ENCODE measurements at regions not wholly inside any gene's neighbourhood (a gene's known extent, or its start where the extent isn't known, plus 50 kb on each side); places are given as distances from the start of the nearest gene placed in this dataset.
"Not testable (repeated sequence)": the region's sequence is repeated elsewhere in the genome, so short reads cannot be mapped to it uniquely, and the experiment has no call there.

GRCh38 chr6:4638641-4639040 is 137.6 kb upstream of the CDYL start:
- no peak overlapping the region for H3K4me3 ChIP-seq (ENCODE audit: low read length in 2 of 2)
- H3K27me3 ChIP-seq (ENCODE audit: control insufficient read depth in 1 of 2, insufficient read depth in 2 of 2, low read length in 1 of 2): no peaks in the 10 kb centered on the region
- ATAC-seq (ENCODE audit: low FRiP score): no peak
- H3K4me1 ChIP-seq (ENCODE audit: control insufficient read depth in 1 of 2, insufficient read depth in 2 of 2, low read length in 2 of 2): no peaks in the 10 kb centered on the region
- H3K36me3 ChIP-seq (ENCODE audit: control insufficient read depth in 1 of 2, insufficient read depth in 2 of 2, low read length in 1 of 2): no peaks in the 10 kb centered on the region
- no peak for DNase-seq
- peaks cover 2% of the 10 kb centered on the region for H3K9me3 ChIP-seq (ENCODE audit: control insufficient read depth, low read length)
- intact Hi-C loops (cut with DNase I): no loop called here
- WGBS, 2 donors: 94 to 97% methylated on average over 1 of the region's 1 CpG
- no peak overlapping the region for H3K27ac ChIP-seq (ENCODE audit: low read depth in 1 of 2, low read length in 2 of 2)

GRCh38 chr6:4637691-4638433 is 138.3 kb upstream of the CDYL start:
- Histone ChIP-seq H3K27ac (ENCODE audit: low read depth in 1 of 2, low read length in 2 of 2) (no peak overlapping the region), H3K27me3 (ENCODE audit: control insufficient read depth in 1 of 2, insufficient read depth in 2 of 2, low read length in 1 of 2) (no peaks in the 10 kb centered on the region), H3K9me3 (ENCODE audit: control insufficient read depth, low read length) (peaks cover 2% of the 10 kb centered on the region), H3K4me3 (ENCODE audit: low read length in 2 of 2) (no peak overlapping the region), H3K4me1 (ENCODE audit: control insufficient read depth in 1 of 2, insufficient read depth in 2 of 2, low read length in 2 of 2) (no peaks in the 10 kb centered on the region), H3K36me3 (ENCODE audit: control insufficient read depth in 1 of 2, insufficient read depth in 2 of 2, low read length in 1 of 2) (no peaks in the 10 kb centered on the region)
- intact Hi-C loops (cut with DNase I): no loop called here
- WGBS, 2 donors: 94 to 96% methylated on average over 5 of the region's 5 CpGs
- DNase-seq (no peak), ATAC-seq (ENCODE audit: low FRiP score) (no peak)

- H3K27me3 ChIP-seq (ENCODE audit: control insufficient read depth in 1 of 2, insufficient read depth in 2 of 2, low read length in 1 of 2): no peaks in the 10 kb centered on the region
- ATAC-seq (ENCODE audit: low FRiP score) (no peak), DNase-seq (no peak)
- peaks cover 2% of the 10 kb centered on the region for H3K9me3 ChIP-seq (ENCODE audit: control insufficient read depth, low read length)
- no peaks in the 10 kb centered on the region for H3K36me3 ChIP-seq (ENCODE audit: control insufficient read depth in 1 of 2, insufficient read depth in 2 of 2, low read length in 1 of 2)
- H3K4me3 ChIP-seq (ENCODE audit: low read length in 2 of 2): no peak overlapping the region
- no peak overlapping the region for H3K27ac ChIP-seq (ENCODE audit: low read depth in 1 of 2, low read length in 2 of 2)
- 43 to 94% methylated on average over 2 of the region's 2 CpGs for WGBS, 2 donors
- intact Hi-C loops (cut with DNase I): no loop called here
- no peaks in the 10 kb centered on the region for H3K4me1 ChIP-seq (ENCODE audit: control insufficient read depth in 1 of 2, insufficient read depth in 2 of 2, low read length in 2 of 2)
Measured at GRCh38 chr6:4636881-4637224, 139.4 kb upstream of the CDYL start.

- H3K27me3 ChIP-seq (ENCODE audit: control insufficient read depth in 1 of 2, insufficient read depth in 2 of 2, low read length in 1 of 2): no peaks in the 10 kb centered on the region
- H3K36me3 ChIP-seq (ENCODE audit: control insufficient read depth in 1 of 2, insufficient read depth in 2 of 2, low read length in 1 of 2): no peaks in the 10 kb centered on the region
- 90 to 91% methylated on average over 14 of the region's 14 CpGs for WGBS, 2 donors
- ATAC-seq (ENCODE audit: low FRiP score) (no peak), DNase-seq (no peak)
- no peaks in the 10 kb centered on the region for H3K4me1 ChIP-seq (ENCODE audit: control insufficient read depth in 1 of 2, insufficient read depth in 2 of 2, low read length in 2 of 2)
- H3K4me3 ChIP-seq (ENCODE audit: low read length in 2 of 2): no peak overlapping the region
- peaks cover 2% of the 10 kb centered on the region for H3K9me3 ChIP-seq (ENCODE audit: control insufficient read depth, low read length)
- H3K27ac ChIP-seq (ENCODE audit: low read depth in 1 of 2, low read length in 2 of 2): no peak overlapping the region
- intact Hi-C loops (cut with DNase I): no loop called here
Measured at GRCh38 chr6:4636191-4636880, 139.9 kb upstream of the CDYL start.

- intact Hi-C loops (cut with DNase I): no loop called here
- Histone ChIP-seq H3K9me3 (ENCODE audit: control insufficient read depth, low read length) (peaks cover 2% of the 10 kb centered on the region), H3K27me3 (ENCODE audit: control insufficient read depth in 1 of 2, insufficient read depth in 2 of 2, low read length in 1 of 2) (no peaks in the 10 kb centered on the region), H3K4me3 (ENCODE audit: low read length in 2 of 2) (no peak overlapping the region), H3K27ac (ENCODE audit: low read depth in 1 of 2, low read length in 2 of 2) (no peak overlapping the region), H3K4me1 (ENCODE audit: control insufficient read depth in 1 of 2, insufficient read depth in 2 of 2, low read length in 2 of 2) (no peaks in the 10 kb centered on the region), H3K36me3 (ENCODE audit: control insufficient read depth in 1 of 2, insufficient read depth in 2 of 2, low read length in 1 of 2) (no peaks in the 10 kb centered on the region)
- ATAC-seq (ENCODE audit: low FRiP score): no peak
- DNase-seq: no peak
- 61 to 64% methylated on average over 5 of the region's 5 CpGs for WGBS, 2 donors
Measured at GRCh38 chr6:4635666-4636065, 140.5 kb upstream of the CDYL start.

- peaks cover 4% of the 10 kb centered on the region for H3K9me3 ChIP-seq (ENCODE audit: control insufficient read depth, low read length)
- H3K4me3 ChIP-seq (ENCODE audit: low read length in 2 of 2): no peak overlapping the region
- H3K27ac ChIP-seq (ENCODE audit: low read depth in 1 of 2, low read length in 2 of 2): no peak overlapping the region
- DNase-seq: no peak
- no peaks in the 10 kb centered on the region for H3K36me3 ChIP-seq (ENCODE audit: control insufficient read depth in 1 of 2, insufficient read depth in 2 of 2, low read length in 1 of 2)
- no peaks in the 10 kb centered on the region for H3K4me1 ChIP-seq (ENCODE audit: control insufficient read depth in 1 of 2, insufficient read depth in 2 of 2, low read length in 2 of 2)
- H3K27me3 ChIP-seq (ENCODE audit: control insufficient read depth in 1 of 2, insufficient read depth in 2 of 2, low read length in 1 of 2): no peaks in the 10 kb centered on the region
- ATAC-seq (ENCODE audit: low FRiP score): no peak
- intact Hi-C loops (cut with DNase I): no loop called here
- 45 to 67% methylated on average over 2 of the region's 2 CpGs for WGBS, 2 donors
Measured at GRCh38 chr6:4632421-4632820, 143.8 kb upstream of the CDYL start.

- H3K4me3 ChIP-seq (ENCODE audit: low read length in 2 of 2); ATAC-seq (ENCODE audit: low FRiP score); H3K36me3 ChIP-seq (ENCODE audit: control insufficient read depth in 1 of 2, insufficient read depth in 2 of 2, low read length in 1 of 2); intact Hi-C loops (cut with DNase I); H3K4me1 ChIP-seq (ENCODE audit: control insufficient read depth in 1 of 2, insufficient read depth in 2 of 2, low read length in 2 of 2); H3K27me3 ChIP-seq (ENCODE audit: control insufficient read depth in 1 of 2, insufficient read depth in 2 of 2, low read length in 1 of 2); DNase-seq; H3K27ac ChIP-seq (ENCODE audit: low read depth in 1 of 2, low read length in 2 of 2); H3K9me3 ChIP-seq (ENCODE audit: control insufficient read depth, low read length): not testable (repeated sequence)
- 99 to 100% methylated on average over 1 of the region's 1 CpG for WGBS, 2 donors
Measured at GRCh38 chr6:4629789-4630188, 146.4 kb upstream of the CDYL start.

- Histone ChIP-seq H3K27ac (ENCODE audit: low read depth in 1 of 2, low read length in 2 of 2) (no peak overlapping the region), H3K4me3 (ENCODE audit: low read length in 2 of 2) (no peak overlapping the region), H3K36me3 (ENCODE audit: control insufficient read depth in 1 of 2, insufficient read depth in 2 of 2, low read length in 1 of 2) (no peaks in the 10 kb centered on the region), H3K4me1 (ENCODE audit: control insufficient read depth in 1 of 2, insufficient read depth in 2 of 2, low read length in 2 of 2) (no peaks in the 10 kb centered on the region), H3K27me3 (ENCODE audit: control insufficient read depth in 1 of 2, insufficient read depth in 2 of 2, low read length in 1 of 2) (no peaks in the 10 kb centered on the region), H3K9me3 (ENCODE audit: control insufficient read depth, low read length) (peaks cover 4% of the 10 kb centered on the region)
- ATAC-seq (ENCODE audit: low FRiP score) (no peak), DNase-seq (no peak)
- WGBS, 2 donors: 88 to 89% methylated on average over 6 of the region's 6 CpGs
- intact Hi-C loops (cut with DNase I): no loop called here
Measured at GRCh38 chr6:4625557-4625956, 150.6 kb upstream of the CDYL start.

- ATAC-seq (ENCODE audit: low FRiP score) (no peak), DNase-seq (no peak)
- Histone ChIP-seq H3K4me1 (ENCODE audit: control insufficient read depth in 1 of 2, insufficient read depth in 2 of 2, low read length in 2 of 2) (no peaks in the 10 kb centered on the region), H3K36me3 (ENCODE audit: control insufficient read depth in 1 of 2, insufficient read depth in 2 of 2, low read length in 1 of 2) (no peaks in the 10 kb centered on the region), H3K9me3 (ENCODE audit: control insufficient read depth, low read length) (peaks cover 4% of the 10 kb centered on the region), H3K4me3 (ENCODE audit: low read length in 2 of 2) (no peak overlapping the region), H3K27me3 (ENCODE audit: control insufficient read depth in 1 of 2, insufficient read depth in 2 of 2, low read length in 1 of 2) (no peaks in the 10 kb centered on the region), H3K27ac (ENCODE audit: low read depth in 1 of 2, low read length in 2 of 2) (no peak overlapping the region)
- intact Hi-C loops (cut with DNase I): no loop called here
- 87 to 89% methylated on average over 7 of the region's 7 CpGs for WGBS, 2 donors
Measured at GRCh38 chr6:4624726-4625125, 151.5 kb upstream of the CDYL start.
